Adrenal gland (tissue), 9 donors: ENCODE measurements at regions not wholly inside any gene's neighbourhood (a gene's known extent, or its start where the extent isn't known, plus 50 kb on each side); places are given as distances from the start of the nearest gene placed in this dataset.

ENCODE experiments used
- DNase-seq, 7 donors: peaks; one replicate each; pipeline ENCODE4 v3.0.0-alpha.2; 2019 to 2020
- H3K27ac ChIP-seq, 5 donors: fragments of 200-600 bp; sonication (generic) in 4 of 5; 1 replicate in 3 of 5; 2 replicates in 2 of 5; pipeline versions ENCODE4 v1.5.1 to v1.8.0; 2016 to 2020; ENCODE audit warnings: mild to moderate bottlenecking in 1 of 5
- H3K27me3 ChIP-seq: fragments of 200-600 bp; 2 replicates; pipeline ENCODE4 v1.8.0; 2021
- H3K36me3 ChIP-seq, 2 donors: fragments of 200-600 bp; replicated peaks in 1 of 2; 1 replicate in 1 of 2; 2 replicates in 1 of 2; pipeline versions ENCODE4 v1.5.1 to v1.8.0; 2018 to 2022
- H3K4me1 ChIP-seq, 2 donors: fragments of 200-600 bp; replicated peaks in 1 of 2; 1 replicate in 1 of 2; 2 replicates in 1 of 2; pipeline versions ENCODE4 v1.5.1 to v1.8.0; 2018 to 2021
- H3K4me3 ChIP-seq, 4 donors: fragments of 200-600 bp; sonication (generic) in 3 of 4; one replicate each; pipeline ENCODE4 v1.5.1; 2016 to 2018
- H3K9me3 ChIP-seq, 3 donors: fragments of 200-600 bp; sonication (generic) in 1 of 3; replicated peaks in 1 of 3; 1 replicate in 2 of 3; 2 replicates in 1 of 3; pipeline versions ENCODE4 v1.5.1 to v1.8.0; 2016 to 2021
- CTCF ChIP-seq, 6 experiments: fragments of 450-650 bp in 4 of 6; fragments of 200-600 bp in 2 of 6; sonication (generic) in 1 of 6; IDR thresholded peaks; 1 replicate in 5 of 6; 2 replicates in 1 of 6; pipeline versions ENCODE4 v1.5.1 to v1.8.0; 2016 to 2021; ENCODE audit warnings: antibody characterized with exemption in 6 of 6, mild to moderate bottlenecking in 2 of 6, moderate library complexity in 1 of 6
- POLR2A ChIP-seq, 2 donors: fragments of 450-650 bp; IDR thresholded peaks; one replicate each; pipeline ENCODE4 v1.6.1; 2017; ENCODE audit warnings: antibody characterized with exemption in 2 of 2, mild to moderate bottlenecking in 2 of 2, moderate library complexity in 1 of 2
- WGBS, 4 donors: extraction: QIAGEN DNeasy Blood & Tissue Kit in 2 of 4; methylation state at CpG; one replicate each; pipeline versions ENCODE4 v1.1.5 to v1.1.7; 2013 to 2017; 5-methylcytosine and 5-hydroxymethylcytosine counted together
- intact Hi-C, 2 donors: fragments of 100-400 bp; cut with DNase I; formaldehyde crosslinking; loops; one replicate each; pipeline versions ENCODE4 v1.14.1 to v1.15.0; 2022 to 2023
- donor health status: healthy with polysubstance abuse.
- donor health status: Bipolar disorder and iron deficiency.
- donor health status: DM: yes; HTN: yes; CAD: no.
- donor health status: DM: no; HTN: no; CAD: no.
- donor health status: DM: no; HTN: no; CAD: no.

GRCh38 chr9:116058421-116058820 lies 95.2 kb upstream of the PAPPA start:
- DNase-seq, result no peak
- WGBS, 4 donors, result 71 to 79% (median 77%) methylated on average over 2 of the region's 2 CpGs
- H3K4me1 ChIP-seq, result no peaks in the 10 kb centered on the region
- H3K27ac ChIP-seq, result no peak overlapping the region
- no peaks in the 10 kb centered on the region for H3K27me3 ChIP-seq
- H3K9me3 ChIP-seq, result no peaks in the 10 kb centered on the region
- no peaks in the 10 kb centered on the region for H3K36me3 ChIP-seq
- no peak for TF ChIP-seq CTCF (IDR thresholded peaks at IDR 0.05)
- no peak for TF ChIP-seq POLR2A (IDR thresholded peaks at IDR 0.05)
- H3K4me3 ChIP-seq, result no peak overlapping the region
- intact Hi-C loops, result no loop called here

GRCh38 chr9:116059466-116059865 lies 94.1 kb upstream of the PAPPA start:
- WGBS, 4 donors, result 73 to 82% (median 78%) methylated on average over 2 of the region's 2 CpGs
- Histone ChIP-seq H3K4me3 (no peak overlapping the region), H3K9me3 (no peaks in the 10 kb centered on the region), H3K36me3 (no peaks in the 10 kb centered on the region), H3K27ac (no peak overlapping the region), H3K27me3 (no peaks in the 10 kb centered on the region), H3K4me1 (no peaks in the 10 kb centered on the region)
- intact Hi-C loops, result no loop called here
- DNase-seq, result no peak
- no peak for TF ChIP-seq CTCF (IDR thresholded peaks at IDR 0.05)
- no peak for TF ChIP-seq POLR2A (IDR thresholded peaks at IDR 0.05)

GRCh38 chr9:116060631-116061030 lies 93.0 kb upstream of the PAPPA start:
- Histone ChIP-seq H3K9me3 (no peaks in the 10 kb centered on the region), H3K27me3 (no peaks in the 10 kb centered on the region), H3K27ac (no peak overlapping the region), H3K36me3 (no peaks in the 10 kb centered on the region), H3K4me1 (no peaks in the 10 kb centered on the region), H3K4me3 (no peak overlapping the region)
- DNase-seq, result no peak
- intact Hi-C loops, result no loop called here
- 75 to 78% (median 77%) methylated on average over 1 of the region's 1 CpG for WGBS, 4 donors
- TF ChIP-seq CTCF (IDR thresholded peaks at IDR 0.05), result no peak
- TF ChIP-seq POLR2A (IDR thresholded peaks at IDR 0.05), result no peak

- no peaks in the 10 kb centered on the region for H3K4me1 ChIP-seq
- no peak overlapping the region for H3K4me3 ChIP-seq
- H3K27me3 ChIP-seq, result no peaks in the 10 kb centered on the region
- TF ChIP-seq CTCF (IDR thresholded peaks at IDR 0.05) (no peak), POLR2A (IDR thresholded peaks at IDR 0.05) (no peak)
- H3K27ac ChIP-seq, result no peak overlapping the region
- DNase-seq, result no peak
- H3K36me3 ChIP-seq, result no peaks in the 10 kb centered on the region
- 64 to 76% (median 68%) methylated on average over 2 of the region's 2 CpGs for WGBS, 4 donors
- intact Hi-C loops, result no loop called here
- H3K9me3 ChIP-seq, result no peaks in the 10 kb centered on the region
These were observed 91.9 kb upstream of the PAPPA start for GRCh38 chr9:116061546-116062205.
